Body of pancreas (tissue), 4 donors: ENCODE measurements at regions not wholly inside any gene's neighbourhood (a gene's known extent, or its start where the extent isn't known, plus 50 kb on each side); places are given as distances from the start of the nearest gene placed in this dataset.

Experiments
- ATAC-seq: fragments of 150-250 bp; one replicate; pipeline ENCODE4 v1.9.1; 2016
- DNase-seq, 4 donors: peaks; one replicate each; pipeline ENCODE4 v3.0.0-alpha.2; 2019
- H3K27ac ChIP-seq, 4 donors: fragments of 200-600 bp; sonication (generic); 1 replicate in 3 of 4; 2 replicates in 1 of 4; pipeline versions ENCODE4 v1.5.1 to v1.6.1; 2016 to 2019; ENCODE audit warnings: mild to moderate bottlenecking in 1 of 4, mixed read lengths in 1 of 4, moderate library complexity in 1 of 4
- H3K27me3 ChIP-seq, 2 donors: fragments of 200-600 bp; sonication (generic); one replicate each; pipeline ENCODE4 v1.6.0; 2016; ENCODE audit warnings: mild to moderate bottlenecking in 1 of 2
- H3K36me3 ChIP-seq, 2 donors: fragments of 200-600 bp; sonication (generic); replicated peaks in 1 of 2; 2 replicates each; pipeline ENCODE4 v1.5.1; 2016; ENCODE audit warnings: low read depth in 2 of 2; ENCODE audit not compliant: insufficient read depth in 1 of 2
- H3K4me1 ChIP-seq: fragments of 200-600 bp; sonication (generic); one replicate; pipeline ENCODE4 v1.6.0; 2016
- H3K4me3 ChIP-seq, 2 donors: fragments of 200-600 bp; sonication (generic); 1 replicate in 1 of 2; 2 replicates in 1 of 2; pipeline ENCODE4 v1.5.1; 2016 to 2019
- H3K9me3 ChIP-seq, 3 donors: fragments of 200-600 bp; sonication (generic); 1 replicate in 2 of 3; 2 replicates in 1 of 3; pipeline ENCODE4 v1.5.1; 2016
- CTCF ChIP-seq, 7 experiments: fragments of 450-650 bp in 4 of 7; fragments of 200-600 bp in 3 of 7; sonication (generic) in 3 of 7; IDR thresholded peaks; one replicate each; pipeline ENCODE4 v1.5.1; 2016 to 2019; ENCODE audit warnings: antibody characterized with exemption in 7 of 7
- POLR2A ChIP-seq, 3 donors: fragments of 450-650 bp; IDR thresholded peaks; one replicate each; pipeline ENCODE4 v1.6.1; 2016; ENCODE audit warnings: antibody characterized with exemption in 3 of 3, mild to moderate bottlenecking in 2 of 3
- WGBS, 2 donors: methylation state at CpG; one replicate each; pipeline ENCODE4 v1.1.5; 2017; 5-methylcytosine and 5-hydroxymethylcytosine counted together
- intact Hi-C: fragments of 100-400 bp; cut with DNase I; formaldehyde crosslinking; loops from one replicate; pipeline ENCODE4 v1.15.1; 2023

GRCh38 chr2:16604236-16604635 is 61.4 kb downstream of the CYRIA start:
- intact Hi-C loops = no loop called here
- WGBS, 2 donors = 72 to 77% methylated on average over 4 of the region's 4 CpGs
- no peaks in the 10 kb centered on the region for H3K27me3 ChIP-seq
- H3K4me3 ChIP-seq = no peak overlapping the region
- H3K9me3 ChIP-seq = no peaks in the 10 kb centered on the region
- H3K27ac ChIP-seq = no peak overlapping the region
- H3K36me3 ChIP-seq = no peaks in the 10 kb centered on the region
- no peak for DNase-seq
- peaks cover 8% of the 10 kb centered on the region for H3K4me1 ChIP-seq
- ATAC-seq = no peak
- no peak for TF ChIP-seq CTCF (IDR thresholded peaks at IDR 0.05)
- TF ChIP-seq POLR2A (IDR thresholded peaks at IDR 0.05) = no peak

GRCh38 chr2:16591370-16591933 is 74.2 kb downstream of the CYRIA start:
- no peak for ATAC-seq
- H3K27ac ChIP-seq = no peak overlapping the region
- DNase-seq = no peak
- TF ChIP-seq CTCF (IDR thresholded peaks at IDR 0.05) = no peak
- no peak overlapping the region for H3K4me3 ChIP-seq
- intact Hi-C loops = no loop called here
- no peaks in the 10 kb centered on the region for H3K4me1 ChIP-seq
- WGBS, 2 donors = 55 to 75% methylated on average over 3 of the region's 3 CpGs
- H3K27me3 ChIP-seq = no peaks in the 10 kb centered on the region
- no peaks in the 10 kb centered on the region for H3K36me3 ChIP-seq
- H3K9me3 ChIP-seq = no peaks in the 10 kb centered on the region

GRCh38 chr2:16589465-16589864 is 76.2 kb downstream of the CYRIA start:
- no peak overlapping the region for H3K4me3 ChIP-seq
- ATAC-seq = no peak
- 67 to 72% methylated on average over 3 of the region's 3 CpGs for WGBS, 2 donors
- H3K9me3 ChIP-seq = no peaks in the 10 kb centered on the region
- no peak for DNase-seq
- no peaks in the 10 kb centered on the region for H3K27me3 ChIP-seq
- intact Hi-C loops = no loop called here
- H3K4me1 ChIP-seq = no peaks in the 10 kb centered on the region
- no peak overlapping the region for H3K27ac ChIP-seq
- no peaks in the 10 kb centered on the region for H3K36me3 ChIP-seq
- TF ChIP-seq CTCF (IDR thresholded peaks at IDR 0.05) (no peak), POLR2A (IDR thresholded peaks at IDR 0.05) (no peak)

- Histone ChIP-seq H3K4me3 (no peak overlapping the region), H3K27ac (no peak overlapping the region), H3K36me3 (no peaks in the 10 kb centered on the region), H3K4me1 (no peaks in the 10 kb centered on the region), H3K9me3 (no peaks in the 10 kb centered on the region), H3K27me3 (no peaks in the 10 kb centered on the region)
- intact Hi-C loops = no loop called here
- WGBS, 2 donors = 54 to 61% methylated on average over 3 of the region's 3 CpGs
- TF ChIP-seq CTCF (IDR thresholded peaks at IDR 0.05) (no peak), POLR2A (IDR thresholded peaks at IDR 0.05) (no peak)
- DNase-seq (no peak), ATAC-seq (no peak)
Observed at GRCh38 chr2:16588565-16588964, 77.1 kb downstream of the CYRIA start.

- no peak for DNase-seq
- TF ChIP-seq POLR2A (IDR thresholded peaks at IDR 0.05) (no peak), CTCF (IDR thresholded peaks at IDR 0.05) (no peak)
- ATAC-seq = no peak
- intact Hi-C loops = no loop called here
- H3K36me3 ChIP-seq = no peaks in the 10 kb centered on the region
- H3K9me3 ChIP-seq = no peaks in the 10 kb centered on the region
- H3K4me3 ChIP-seq = no peak overlapping the region
- H3K27ac ChIP-seq = no peak overlapping the region
- 58 to 65% methylated on average over 4 of the region's 4 CpGs for WGBS, 2 donors
- H3K27me3 ChIP-seq = no peaks in the 10 kb centered on the region
- H3K4me1 ChIP-seq = no peaks in the 10 kb centered on the region
Observed at GRCh38 chr2:16587601-16588000, 78.0 kb downstream of the CYRIA start.
